Uterus (tissue), 3 donors: ENCODE measurements at regions not wholly inside any gene's neighbourhood (a gene's known extent, or its start where the extent isn't known, plus 50 kb on each side); places are given as distances from the start of the nearest gene placed in this dataset.

Experiments
- DNase-seq, 2 donors: peaks; one replicate each; pipeline ENCODE4 v3.0.0-alpha.2; 2019 to 2020
- H3K27ac ChIP-seq, 2 donors: fragments of 200-600 bp; sonication (generic); 1 replicate in 1 of 2; 2 replicates in 1 of 2; pipeline ENCODE4 v1.5.1; 2016 to 2018
- H3K27me3 ChIP-seq, 2 donors: fragments of 200-600 bp; sonication (generic); one replicate each; pipeline ENCODE4 v1.5.1; 2018 to 2019; ENCODE audit warnings: control low read depth in 1 of 2
- H3K36me3 ChIP-seq, 2 donors: fragments of 200-600 bp; sonication (generic); one replicate each; pipeline ENCODE4 v1.5.1; 2019; ENCODE audit warnings: control low read depth in 1 of 2
- H3K4me1 ChIP-seq, 2 donors: fragments of 200-600 bp; sonication (generic); one replicate each; pipeline ENCODE4 v1.5.1; 2018 to 2019; ENCODE audit warnings: control low read depth in 1 of 2
- H3K4me3 ChIP-seq, 2 donors: fragments of 200-600 bp; sonication (generic); 1 replicate in 1 of 2; 2 replicates in 1 of 2; pipeline ENCODE4 v1.5.1; 2018 to 2019; ENCODE audit warnings: mild to moderate bottlenecking in 1 of 2
- H3K9me3 ChIP-seq, 2 donors: fragments of 200-600 bp; sonication (generic); one replicate each; pipeline ENCODE4 v1.5.1; 2019; ENCODE audit warnings: control low read depth in 1 of 2
- CTCF ChIP-seq, 4 experiments: fragments of 200-600 bp in 2 of 4; fragments of 450-650 bp in 2 of 4; sonication (generic) in 2 of 4; IDR thresholded peaks; one replicate each; pipeline ENCODE4 v1.5.1; 2016 to 2019; ENCODE audit warnings: antibody characterized with exemption in 4 of 4, mild to moderate bottlenecking in 2 of 4, moderate library complexity in 1 of 4
- POLR2A ChIP-seq, 2 donors: fragments of 450-650 bp; IDR thresholded peaks; one replicate each; pipeline ENCODE4 v1.6.1; 2016; ENCODE audit warnings: antibody characterized with exemption in 2 of 2, mild to moderate bottlenecking in 1 of 2, moderate library complexity in 1 of 2
- intact Hi-C: fragments of 100-400 bp; cut with DNase I; formaldehyde crosslinking; loops from one replicate; pipeline ENCODE4 v1.15.1; 2023; ENCODE audit warnings: low total_unique reads
- donor health status: DM: yes; HTN: yes; CAD: no.

- Histone ChIP-seq H3K4me3 (no peak overlapping the region), H3K4me1 (no peaks in the 10 kb centered on the region), H3K9me3 (no peaks in the 10 kb centered on the region), H3K36me3 (no peaks in the 10 kb centered on the region), H3K27ac (no peak overlapping the region), H3K27me3 (no peaks in the 10 kb centered on the region)
- TF ChIP-seq POLR2A (IDR thresholded peaks at IDR 0.05), result no peak
- no peak for DNase-seq
- intact Hi-C loops, result no loop called here
These were observed 191.3 kb upstream of the TMEM161B start for GRCh38 chr5:88459971-88460370.

GRCh38 chr5:88452820-88453219, 184.2 kb upstream of the TMEM161B start:
- Histone ChIP-seq H3K27me3 (no peaks in the 10 kb centered on the region), H3K27ac (no peak overlapping the region), H3K4me1 (no peaks in the 10 kb centered on the region), H3K9me3 (no peaks in the 10 kb centered on the region), H3K36me3 (no peaks in the 10 kb centered on the region), H3K4me3 (no peak overlapping the region)
- DNase-seq, result no peak
- intact Hi-C loops, result no loop called here
- TF ChIP-seq POLR2A (IDR thresholded peaks at IDR 0.05), result no peak
- no peak for TF ChIP-seq CTCF (IDR thresholded peaks at IDR 0.05)

GRCh38 chr5:88450239-88450638, 181.6 kb upstream of the TMEM161B start:
- Histone ChIP-seq H3K4me1 (no peaks in the 10 kb centered on the region), H3K27me3 (no peaks in the 10 kb centered on the region), H3K36me3 (no peaks in the 10 kb centered on the region), H3K4me3 (no peak overlapping the region), H3K9me3 (no peaks in the 10 kb centered on the region), H3K27ac (no peak overlapping the region)
- TF ChIP-seq POLR2A (IDR thresholded peaks at IDR 0.05) (no peak), CTCF (IDR thresholded peaks at IDR 0.05) (no peak)
- intact Hi-C loops, result no loop called here
- no peak for DNase-seq

- H3K9me3 ChIP-seq, result no peaks in the 10 kb centered on the region
- no peak for DNase-seq
- H3K36me3 ChIP-seq, result no peaks in the 10 kb centered on the region
- intact Hi-C loops, result no loop called here
- no peaks in the 10 kb centered on the region for H3K4me1 ChIP-seq
- TF ChIP-seq CTCF (IDR thresholded peaks at IDR 0.05), result no peak
- no peak for TF ChIP-seq POLR2A (IDR thresholded peaks at IDR 0.05)
- H3K27me3 ChIP-seq, result no peaks in the 10 kb centered on the region
- no peak overlapping the region for H3K27ac ChIP-seq
- H3K4me3 ChIP-seq, result no peak overlapping the region
These were observed 169.4 kb upstream of the TMEM161B start for GRCh38 chr5:88438006-88438405.

GRCh38 chr5:88436290-88436689, 167.6 kb upstream of the TMEM161B start:
- no peaks in the 10 kb centered on the region for H3K9me3 ChIP-seq
- no peak overlapping the region for H3K27ac ChIP-seq
- H3K27me3 ChIP-seq, result no peaks in the 10 kb centered on the region
- H3K4me3 ChIP-seq, result no peak overlapping the region
- no peaks in the 10 kb centered on the region for H3K36me3 ChIP-seq
- intact Hi-C loops, result no loop called here
- no peak for DNase-seq
- TF ChIP-seq POLR2A (IDR thresholded peaks at IDR 0.05) (no peak), CTCF (IDR thresholded peaks at IDR 0.05) (no peak)
- H3K4me1 ChIP-seq, result no peaks in the 10 kb centered on the region

- intact Hi-C loops, result no loop called here
- DNase-seq, result no peak
- H3K4me1 ChIP-seq, result no peaks in the 10 kb centered on the region
- H3K36me3 ChIP-seq, result no peaks in the 10 kb centered on the region
- no peak overlapping the region for H3K27ac ChIP-seq
- H3K9me3 ChIP-seq, result no peaks in the 10 kb centered on the region
- TF ChIP-seq POLR2A (IDR thresholded peaks at IDR 0.05) (no peak), CTCF (IDR thresholded peaks at IDR 0.05) (no peak)
- no peak overlapping the region for H3K4me3 ChIP-seq
- H3K27me3 ChIP-seq, result no peaks in the 10 kb centered on the region
These were observed 160.0 kb upstream of the TMEM161B start for GRCh38 chr5:88428633-88429032.
